ENCODE measurements at regions not wholly inside any gene's neighbourhood (a gene's known extent, or its start where the extent isn't known, plus 50 kb on each side); places are given as distances from the start of the nearest gene placed in this dataset.
"Not testable (repeated sequence)": the region's sequence is repeated elsewhere in the genome, so short reads cannot be mapped to it uniquely, and the experiment has no call there.

- DNase-seq (no peak), ATAC-seq (ENCODE audit: low read depth in 2 of 2) (no peak)
- peaks cover 0 to 3% (median 0%) of the 10 kb centered on the region in 3 donors for H3K4me1 Mint-ChIP-seq
- H3K4me3 Mint-ChIP-seq, result peak overlapping the region in 1 of 8 donors; percentile 17
- no peaks in the 10 kb centered on the region for H3K9me3 Mint-ChIP-seq
- no peaks in the 10 kb centered on the region for H3K27me3 Mint-ChIP-seq
- H3K27ac Mint-ChIP-seq, result no peak overlapping the region
- no peaks in the 10 kb centered on the region for H3K36me3 Mint-ChIP-seq
These were observed 119.3 kb upstream of the FOXN2 start for GRCh38 chr2:48195169-48195568.

DNA sequence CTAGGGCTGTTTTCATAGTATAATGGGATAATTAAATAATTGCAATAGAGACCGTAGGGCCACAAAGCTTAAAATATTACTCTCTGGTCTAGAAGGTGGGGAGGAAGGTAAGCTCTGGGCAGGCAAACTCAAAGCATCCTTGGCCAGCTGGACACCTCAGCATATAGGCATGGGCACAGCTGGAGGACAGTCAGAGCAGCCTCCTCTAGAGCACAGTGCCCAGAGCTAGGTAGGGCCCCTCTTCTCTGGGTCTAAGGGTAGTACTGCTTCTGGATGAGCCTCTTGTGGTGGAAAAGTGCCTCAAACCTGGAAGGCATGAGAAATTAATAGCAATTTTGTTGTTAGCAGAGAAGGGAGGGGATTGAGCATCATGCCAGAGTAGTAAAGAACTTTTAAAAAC is 116.9 kb upstream of the FOXN2 start:
- ATAC-seq (ENCODE audit: low read depth in 2 of 2) (no peak), DNase-seq (no peak)
- H3K4me1 Mint-ChIP-seq, result peaks cover 0 to 6% (median 0%) of the 10 kb centered on the region in 3 donors
- no peaks in the 10 kb centered on the region for H3K27me3 Mint-ChIP-seq
- no peaks in the 10 kb centered on the region for H3K9me3 Mint-ChIP-seq
- H3K36me3 Mint-ChIP-seq, result no peaks in the 10 kb centered on the region
- H3K4me3 Mint-ChIP-seq, result no peak overlapping the region
- no peak overlapping the region for H3K27ac Mint-ChIP-seq

- Mint-ChIP-seq H3K4me3 (no peak overlapping the region), H3K9me3 (no peaks in the 10 kb centered on the region), H3K27me3 (no peaks in the 10 kb centered on the region), H3K27ac (no peak overlapping the region), H3K4me1 (peaks cover 0 to 6% (median 0%) of the 10 kb centered on the region in 3 donors), H3K36me3 (no peaks in the 10 kb centered on the region)
- DNase-seq (no peak), ATAC-seq (ENCODE audit: low read depth in 2 of 2) (no peak)
These were observed 116.1 kb upstream of the FOXN2 start for GRCh38 chr2:48198371-48198770.

DNA sequence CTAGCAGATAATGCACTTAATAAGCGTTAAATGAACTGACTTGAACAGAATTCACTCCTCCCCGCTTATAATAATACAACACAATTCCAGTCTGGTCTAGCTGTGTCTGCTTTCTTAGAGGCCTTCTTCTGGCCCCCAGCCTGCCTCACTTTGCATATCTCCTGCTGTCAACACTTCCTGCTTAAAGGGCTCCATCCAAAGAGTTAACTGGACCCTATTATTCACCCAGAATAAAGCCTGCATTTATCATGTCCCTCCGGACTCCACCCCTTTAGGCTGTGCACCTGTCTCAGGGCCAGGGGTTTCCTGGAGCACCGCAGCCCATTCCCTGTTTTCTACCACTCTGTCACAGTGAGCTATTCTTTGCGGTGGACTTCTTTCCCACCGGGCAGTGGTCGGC is 115.4 kb upstream of the FOXN2 start:
- H3K27me3 Mint-ChIP-seq, result no peaks in the 10 kb centered on the region
- no peak for DNase-seq
- H3K4me1 Mint-ChIP-seq, result peaks cover 0 to 6% (median 0%) of the 10 kb centered on the region in 3 donors
- no peak for ATAC-seq (ENCODE audit: low read depth in 2 of 2)
- no peaks in the 10 kb centered on the region for H3K9me3 Mint-ChIP-seq
- no peaks in the 10 kb centered on the region for H3K36me3 Mint-ChIP-seq
- H3K27ac Mint-ChIP-seq, result no peak overlapping the region
- H3K4me3 Mint-ChIP-seq, result peak overlapping the region in 1 of 8 donors; percentile 64

DNA sequence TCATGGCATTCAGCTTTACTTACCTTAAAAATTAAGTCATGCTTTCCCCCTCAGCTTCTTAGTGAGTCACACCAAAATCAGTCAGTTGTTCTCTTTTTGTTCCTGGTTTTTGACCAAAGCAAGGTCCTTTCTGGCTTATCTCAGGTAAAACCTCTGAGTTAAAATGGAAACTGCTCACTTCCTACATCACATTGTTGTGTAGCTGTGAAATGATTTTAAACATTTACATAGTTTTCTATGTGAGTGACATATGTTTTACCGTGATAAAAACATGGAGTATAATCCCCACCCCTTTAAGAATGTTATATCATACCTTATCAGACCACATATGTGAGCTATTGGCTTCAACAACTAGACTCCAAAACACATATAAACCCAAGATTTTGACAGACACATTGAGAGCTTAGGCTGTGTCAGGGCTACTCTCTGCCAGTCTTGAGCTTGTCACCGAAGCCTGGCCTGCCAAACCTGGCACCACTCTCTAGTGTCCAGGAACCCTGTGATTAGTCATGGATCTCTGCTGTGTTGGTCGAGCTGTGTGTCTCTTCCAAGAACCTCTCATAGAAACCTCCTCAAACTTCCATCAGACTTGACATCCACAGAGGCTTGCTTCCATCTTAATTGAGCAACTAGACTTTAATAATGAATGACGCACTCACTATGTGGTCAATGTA is 113.7 kb upstream of the FOXN2 start:
- Mint-ChIP-seq H3K36me3 (no peaks in the 10 kb centered on the region), H3K4me1 (peaks cover 13 to 17% (median 16%) of the 10 kb centered on the region in 3 donors), H3K4me3 (no peak overlapping the region), H3K27ac (peak overlapping the region in 1 of 6 donors; percentile 0), H3K9me3 (no peaks in the 10 kb centered on the region), H3K27me3 (no peaks in the 10 kb centered on the region)
- ATAC-seq (ENCODE audit: low read depth in 2 of 2), result no peak
- no peak for DNase-seq

- H3K27me3 Mint-ChIP-seq; DNase-seq; H3K36me3 Mint-ChIP-seq; H3K4me3 Mint-ChIP-seq; H3K27ac Mint-ChIP-seq; H3K9me3 Mint-ChIP-seq; ATAC-seq (ENCODE audit: low read depth in 2 of 2): not testable (repeated sequence)
- H3K4me1 Mint-ChIP-seq, result peaks cover 19 to 23% (median 23%) of the 10 kb centered on the region in 3 donors
These were observed 113.0 kb upstream of the FOXN2 start for GRCh38 chr2:48201435-48201834.

GRCh38 chr2:48202863-48203642 is 111.4 kb upstream of the FOXN2 start:
- no peak overlapping the region for H3K27ac Mint-ChIP-seq
- DNase-seq (no peak), ATAC-seq (ENCODE audit: low read depth in 2 of 2) (no peak)
- H3K9me3 Mint-ChIP-seq, result no peaks in the 10 kb centered on the region
- H3K36me3 Mint-ChIP-seq, result no peaks in the 10 kb centered on the region
- no peaks in the 10 kb centered on the region for H3K27me3 Mint-ChIP-seq
- no peak overlapping the region for H3K4me3 Mint-ChIP-seq
- peaks cover 19 to 24% (median 23%) of the 10 kb centered on the region in 3 donors for H3K4me1 Mint-ChIP-seq

- Mint-ChIP-seq H3K36me3 (no peaks in the 10 kb centered on the region), H3K4me3 (no peak overlapping the region), H3K4me1 (peaks cover 19 to 24% (median 23%) of the 10 kb centered on the region in 3 donors), H3K9me3 (no peaks in the 10 kb centered on the region), H3K27me3 (no peaks in the 10 kb centered on the region), H3K27ac (no peak overlapping the region)
- ATAC-seq (ENCODE audit: low read depth in 2 of 2) (no peak), DNase-seq (no peak)
These were observed 110.8 kb upstream of the FOXN2 start for GRCh38 chr2:48203668-48204067.

GRCh38 chr2:48204750-48205136 is 109.7 kb upstream of the FOXN2 start:
- Mint-ChIP-seq H3K4me1 (peaks cover 19 to 23% (median 21%) of the 10 kb centered on the region in 3 donors), H3K36me3 (no peaks in the 10 kb centered on the region), H3K27ac (peak overlapping the region in 1 of 6 donors; percentile 90), H3K27me3 (no peaks in the 10 kb centered on the region), H3K4me3 (no peak overlapping the region), H3K9me3 (no peaks in the 10 kb centered on the region)
- DNase-seq, result no peak
- ATAC-seq (ENCODE audit: low read depth in 2 of 2), result no peak

DNA sequence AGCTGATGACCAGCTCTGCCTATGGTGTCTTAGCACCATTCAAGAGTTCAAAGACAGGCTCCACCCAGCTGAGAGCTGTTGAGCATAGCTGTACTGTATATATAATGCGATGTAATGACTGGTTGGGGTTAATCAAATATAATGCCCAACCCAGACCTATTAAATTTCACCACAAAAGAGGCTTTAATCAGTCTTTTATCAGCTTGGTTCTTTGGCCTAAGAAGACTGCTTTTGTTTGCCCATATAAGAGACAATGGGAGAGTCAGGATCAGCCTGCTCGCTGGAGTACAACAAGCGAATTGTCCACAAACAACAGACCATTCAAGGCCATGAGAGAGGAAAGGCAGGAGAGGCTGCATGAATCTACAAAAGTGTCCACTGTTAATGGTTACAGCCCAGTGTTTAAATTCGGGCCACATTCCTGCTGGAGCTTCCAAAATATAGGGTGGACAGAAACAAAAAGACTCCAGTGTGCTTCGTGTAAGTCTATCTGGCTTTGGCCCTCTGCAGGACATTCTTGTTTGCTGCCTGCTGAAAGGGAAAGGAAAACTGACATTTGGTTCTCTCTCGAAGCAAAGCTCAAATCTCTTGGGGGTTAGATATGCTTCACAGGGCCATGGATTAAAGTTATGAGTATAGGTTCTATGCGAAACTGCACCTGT is 109.2 kb upstream of the FOXN2 start:
- Mint-ChIP-seq H3K9me3 (no peaks in the 10 kb centered on the region), H3K36me3 (no peaks in the 10 kb centered on the region), H3K27ac (peak overlapping the region; percentile 26 to 90 (median 56)), H3K4me1 (peaks cover 19 to 23% (median 21%) of the 10 kb centered on the region in 3 donors), H3K4me3 (peak overlapping the region in 6 of 8 donors; percentile 4 to 68 (median 44)), H3K27me3 (no peaks in the 10 kb centered on the region)
- ATAC-seq (ENCODE audit: low read depth in 2 of 2) (peak; percentile 96), DNase-seq (peak; percentile 45)

- Mint-ChIP-seq H3K27ac (peak overlapping the region in 4 of 6 donors; percentile 5 to 85 (median 35)), H3K4me3 (peak overlapping the region in 3 of 8 donors; percentile 42 to 68 (median 50)), H3K4me1 (peaks cover 19 to 23% (median 19%) of the 10 kb centered on the region in 3 donors)
- not testable (repeated sequence) for H3K9me3 Mint-ChIP-seq; H3K27me3 Mint-ChIP-seq; H3K36me3 Mint-ChIP-seq; ATAC-seq (ENCODE audit: low read depth in 2 of 2); DNase-seq
These were observed 108.3 kb upstream of the FOXN2 start for GRCh38 chr2:48206056-48206656.

- ATAC-seq (ENCODE audit: low read depth in 2 of 2) (no peak), DNase-seq (no peak)
- Mint-ChIP-seq H3K27ac (no peak overlapping the region), H3K36me3 (no peaks in the 10 kb centered on the region), H3K27me3 (no peaks in the 10 kb centered on the region), H3K9me3 (no peaks in the 10 kb centered on the region), H3K4me1 (peaks cover 19 to 23% (median 19%) of the 10 kb centered on the region in 3 donors), H3K4me3 (no peak overlapping the region)
These were observed 107.3 kb upstream of the FOXN2 start for GRCh38 chr2:48207201-48207641.

DNA sequence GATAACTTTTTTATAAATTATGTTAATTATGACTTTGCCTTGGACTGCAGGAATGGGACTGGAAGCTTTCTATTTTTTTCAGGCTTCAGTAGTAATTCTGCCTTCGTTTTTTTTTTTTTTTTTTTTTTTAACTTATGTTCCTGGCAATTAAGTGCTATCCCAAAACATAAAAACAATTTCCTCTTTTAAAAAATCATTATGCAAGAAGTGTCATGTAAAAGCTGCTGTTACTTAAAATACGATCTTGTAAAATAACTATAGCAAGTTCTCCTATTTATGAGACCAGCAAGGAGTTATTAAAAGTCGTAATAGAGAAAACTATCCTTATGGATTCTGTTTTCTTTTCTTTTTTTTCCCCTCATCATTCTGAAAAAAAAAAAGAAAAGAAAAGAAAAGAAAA is 106.6 kb upstream of the FOXN2 start:
- no peak for ATAC-seq (ENCODE audit: low read depth in 2 of 2)
- Mint-ChIP-seq H3K27me3 (no peaks in the 10 kb centered on the region), H3K4me3 (no peak overlapping the region), H3K9me3 (no peaks in the 10 kb centered on the region), H3K4me1 (peaks cover 19 to 23% (median 19%) of the 10 kb centered on the region in 3 donors), H3K27ac (no peak overlapping the region), H3K36me3 (no peaks in the 10 kb centered on the region)
- DNase-seq, result no peak

Data from naive B cell (primary cell).